ENCODE measurements at regions not wholly inside any gene's neighbourhood (a gene's known extent, or its start where the extent isn't known, plus 50 kb on each side); places are given as distances from the start of the nearest gene placed in this dataset.
"Not testable (repeated sequence)": the region's sequence is repeated elsewhere in the genome, so short reads cannot be mapped to it uniquely, and the experiment has no call there.

- no peak for ATAC-seq
These were observed 72.2 kb upstream of the PRMT8 start for GRCh38 chr12:3418609-3419390.

GRCh38 chr12:3419558-3419957 is 71.4 kb upstream of the PRMT8 start:
- DNase-seq (ENCODE audit: low spot score), result no peak
- ATAC-seq, result no peak

More at GRCh38 chr12:3418609-3419390, 72.2 kb upstream of the PRMT8 start:
- DNase-seq (ENCODE audit: low spot score), result no peak

- ATAC-seq (no peak), DNase-seq (ENCODE audit: low spot score) (no peak)
These were observed 70.3 kb upstream of the PRMT8 start for GRCh38 chr12:3420693-3421092.

- DNase-seq (ENCODE audit: low spot score) (no peak), ATAC-seq (no peak)
These were observed 69.6 kb upstream of the PRMT8 start for GRCh38 chr12:3421191-3421978.

GRCh38 chr12:3424796-3425195 is 66.2 kb upstream of the PRMT8 start:
- not testable (repeated sequence) for DNase-seq (ENCODE audit: low spot score); ATAC-seq

GRCh38 chr12:3427956-3428355 is 63.0 kb upstream of the PRMT8 start:
- ATAC-seq, result no peak
- no peak for DNase-seq (ENCODE audit: low spot score)

- no peak for DNase-seq (ENCODE audit: low spot score)
- no peak for ATAC-seq
These were observed 62.4 kb upstream of the PRMT8 start for GRCh38 chr12:3428631-3429030.

GRCh38 chr12:3429523-3429922 is 61.5 kb upstream of the PRMT8 start:
- ATAC-seq; DNase-seq (ENCODE audit: low spot score): not testable (repeated sequence)

- DNase-seq (ENCODE audit: low spot score) (no peak), ATAC-seq (no peak)
These were observed 59.3 kb upstream of the PRMT8 start for GRCh38 chr12:3431686-3432085.

GRCh38 chr12:3432176-3432742 is 58.7 kb upstream of the PRMT8 start:
- peak; percentile 59 for ATAC-seq

GRCh38 chr12:3432868-3433267 is 58.1 kb upstream of the PRMT8 start:
- ATAC-seq (no peak), DNase-seq (ENCODE audit: low spot score) (no peak)

More at GRCh38 chr12:3432176-3432742, 58.7 kb upstream of the PRMT8 start:
- no peak for DNase-seq (ENCODE audit: low spot score)

GRCh38 chr12:3436461-3437065 is 54.4 kb upstream of the PRMT8 start:
- DNase-seq (ENCODE audit: low spot score), result no peak
- ATAC-seq, result peak; percentile 40

GRCh38 chr12:3437986-3438385 is 53.0 kb upstream of the PRMT8 start:
- ATAC-seq (no peak), DNase-seq (ENCODE audit: low spot score) (no peak)

GRCh38 chr12:3438401-3438800 is 52.6 kb upstream of the PRMT8 start:
- ATAC-seq, result no peak
- DNase-seq (ENCODE audit: low spot score), result no peak
